ENCODE measurements at regions not wholly inside any gene's neighbourhood (a gene's known extent, or its start where the extent isn't known, plus 50 kb on each side); places are given as distances from the start of the nearest gene placed in this dataset.

- no peaks in the 10 kb centered on the region for H3K27me3 ChIP-seq (replicated peaks in 2 of 5; ENCODE audit: control insufficient read depth in 4 of 5, insufficient read depth in 5 of 5, low read length in 4 of 5)
- ChIA-PET POLR2A (interaction anchor here (0.7 kb wide), 1 partner anchor 79 kb away, joined by 3 read pairs; no protein-coding TSS in a partner anchor), CTCF (interaction anchor here (0.9 to 2.6 kb wide), 7 partner anchors 9 to 125 kb away, joined by 3 to 10 read pairs (median 4); no protein-coding TSS in a partner anchor)
- H3K4me1 ChIP-seq (ENCODE audit: control extremely low read depth in 1 of 4, control insufficient read depth in 4 of 4, insufficient read depth in 4 of 4, low read length in 3 of 4), result peaks cover 7 to 23% (median 16%) of the 10 kb centered on the region in 4 experiments
- H3K27ac ChIP-seq (ENCODE audit: insufficient read depth in 1 of 2, low read depth in 1 of 2, low read length in 2 of 2, poor library complexity in 1 of 2, severe bottlenecking in 2 of 2), result no peak overlapping the region
- H3K36me3 ChIP-seq (ENCODE audit: control insufficient read depth in 4 of 4, insufficient read depth in 4 of 4, low read length in 3 of 4), result no peaks in the 10 kb centered on the region
- DNase-seq, result no peak
- no peaks in the 10 kb centered on the region for H3K9me3 ChIP-seq (ENCODE audit: control extremely low read depth in 1 of 5, control insufficient read depth in 4 of 5, insufficient read depth in 2 of 5, low read depth in 1 of 5, low read length in 4 of 5)
- no CpG with 5 or more reads among the region's 2 CpGs for WGBS (ENCODE audit: insufficient coverage)
- H3K4me3 ChIP-seq (ENCODE audit: control insufficient read depth in 1 of 7, extremely low read depth in 1 of 7, insufficient read depth in 4 of 7, low read depth in 2 of 7, low read length in 6 of 7), result no peak overlapping the region
Observed at GRCh38 chr2:191574232-191574631, 103.7 kb upstream of the NABP1 start.

GRCh38 chr2:191577605-191578004, 100.3 kb upstream of the NABP1 start:
- CTCF ChIA-PET, result interaction anchor here (0.9 to 1.1 kb wide), 2 partner anchors 13 to 119 kb away, joined by 3 read pairs; no protein-coding TSS in a partner anchor

GRCh38 chr2:191578031-191578430, 99.9 kb upstream of the NABP1 start:
- Histone ChIP-seq H3K27ac (ENCODE audit: insufficient read depth in 1 of 2, low read depth in 1 of 2, low read length in 2 of 2, poor library complexity in 1 of 2, severe bottlenecking in 2 of 2) (no peak overlapping the region), H3K4me3 (ENCODE audit: control insufficient read depth in 1 of 7, extremely low read depth in 1 of 7, insufficient read depth in 4 of 7, low read depth in 2 of 7, low read length in 6 of 7) (no peak overlapping the region), H3K9me3 (ENCODE audit: control extremely low read depth in 1 of 5, control insufficient read depth in 4 of 5, insufficient read depth in 2 of 5, low read depth in 1 of 5, low read length in 4 of 5) (no peaks in the 10 kb centered on the region), H3K4me1 (ENCODE audit: control extremely low read depth in 1 of 4, control insufficient read depth in 4 of 4, insufficient read depth in 4 of 4, low read length in 3 of 4) (no peaks in the 10 kb centered on the region), H3K36me3 (ENCODE audit: control insufficient read depth in 4 of 4, insufficient read depth in 4 of 4, low read length in 3 of 4) (no peaks in the 10 kb centered on the region), H3K27me3 (replicated peaks in 2 of 5; ENCODE audit: control insufficient read depth in 4 of 5, insufficient read depth in 5 of 5, low read length in 4 of 5) (no peaks in the 10 kb centered on the region)
- CTCF ChIA-PET, result interaction anchor here (0.9 to 1.1 kb wide), 2 partner anchors 14 to 118 kb away, joined by 3 read pairs; no protein-coding TSS in a partner anchor
- DNase-seq, result no peak
- no CpG with 5 or more reads among the region's 3 CpGs for WGBS (ENCODE audit: insufficient coverage)
- POLR2A ChIA-PET, result interaction anchor here (0.6 kb wide), 1 partner anchor 121 kb away, joined by 5 read pairs; no protein-coding TSS in a partner anchor

More at GRCh38 chr2:191577605-191578004, 100.3 kb upstream of the NABP1 start:
- no peak for DNase-seq
- Histone ChIP-seq H3K4me3 (ENCODE audit: control insufficient read depth in 1 of 7, extremely low read depth in 1 of 7, insufficient read depth in 4 of 7, low read depth in 2 of 7, low read length in 6 of 7) (no peak overlapping the region), H3K4me1 (ENCODE audit: control extremely low read depth in 1 of 4, control insufficient read depth in 4 of 4, insufficient read depth in 4 of 4, low read length in 3 of 4) (no peaks in the 10 kb centered on the region), H3K27me3 (replicated peaks in 2 of 5; ENCODE audit: control insufficient read depth in 4 of 5, insufficient read depth in 5 of 5, low read length in 4 of 5) (no peaks in the 10 kb centered on the region), H3K9me3 (ENCODE audit: control extremely low read depth in 1 of 5, control insufficient read depth in 4 of 5, insufficient read depth in 2 of 5, low read depth in 1 of 5, low read length in 4 of 5) (no peaks in the 10 kb centered on the region), H3K36me3 (ENCODE audit: control insufficient read depth in 4 of 4, insufficient read depth in 4 of 4, low read length in 3 of 4) (no peaks in the 10 kb centered on the region), H3K27ac (ENCODE audit: insufficient read depth in 1 of 2, low read depth in 1 of 2, low read length in 2 of 2, poor library complexity in 1 of 2, severe bottlenecking in 2 of 2) (no peak overlapping the region)
- POLR2A ChIA-PET, result interaction anchor here (0.6 kb wide), 1 partner anchor 121 kb away, joined by 5 read pairs; no protein-coding TSS in a partner anchor
- WGBS (ENCODE audit: insufficient coverage), result 100% methylated on average over 1 of the region's 2 CpGs

- Histone ChIP-seq H3K27ac (ENCODE audit: insufficient read depth in 1 of 2, low read depth in 1 of 2, low read length in 2 of 2, poor library complexity in 1 of 2, severe bottlenecking in 2 of 2) (no peak overlapping the region), H3K36me3 (ENCODE audit: control insufficient read depth in 4 of 4, insufficient read depth in 4 of 4, low read length in 3 of 4) (no peaks in the 10 kb centered on the region), H3K4me1 (ENCODE audit: control extremely low read depth in 1 of 4, control insufficient read depth in 4 of 4, insufficient read depth in 4 of 4, low read length in 3 of 4) (no peaks in the 10 kb centered on the region), H3K9me3 (ENCODE audit: control extremely low read depth in 1 of 5, control insufficient read depth in 4 of 5, insufficient read depth in 2 of 5, low read depth in 1 of 5, low read length in 4 of 5) (no peaks in the 10 kb centered on the region), H3K4me3 (ENCODE audit: control insufficient read depth in 1 of 7, extremely low read depth in 1 of 7, insufficient read depth in 4 of 7, low read depth in 2 of 7, low read length in 6 of 7) (no peak overlapping the region), H3K27me3 (replicated peaks in 2 of 5; ENCODE audit: control insufficient read depth in 4 of 5, insufficient read depth in 5 of 5, low read length in 4 of 5) (no peaks in the 10 kb centered on the region)
- WGBS (ENCODE audit: insufficient coverage), result no CpG with 5 or more reads among the region's 4 CpGs
- ChIA-PET POLR2A (no interaction called here), CTCF (interaction anchor here (0.7 kb wide), 2 partner anchors 25 to 27 kb away, joined by 3 read pairs; no protein-coding TSS in a partner anchor)
- DNase-seq, result no peak
Observed at GRCh38 chr2:191580581-191580980, 97.4 kb upstream of the NABP1 start.

- ChIA-PET POLR2A (no interaction called here), CTCF (interaction anchor here (0.7 kb wide), 2 partner anchors 25 to 27 kb away, joined by 3 read pairs; no protein-coding TSS in a partner anchor)
- H3K9me3 ChIP-seq (ENCODE audit: control extremely low read depth in 1 of 5, control insufficient read depth in 4 of 5, insufficient read depth in 2 of 5, low read depth in 1 of 5, low read length in 4 of 5), result no peaks in the 10 kb centered on the region
- H3K27me3 ChIP-seq (replicated peaks in 2 of 5; ENCODE audit: control insufficient read depth in 4 of 5, insufficient read depth in 5 of 5, low read length in 4 of 5), result no peaks in the 10 kb centered on the region
- H3K36me3 ChIP-seq (ENCODE audit: control insufficient read depth in 4 of 4, insufficient read depth in 4 of 4, low read length in 3 of 4), result no peaks in the 10 kb centered on the region
- H3K4me1 ChIP-seq (ENCODE audit: control extremely low read depth in 1 of 4, control insufficient read depth in 4 of 4, insufficient read depth in 4 of 4, low read length in 3 of 4), result no peaks in the 10 kb centered on the region
- H3K4me3 ChIP-seq (ENCODE audit: control insufficient read depth in 1 of 7, extremely low read depth in 1 of 7, insufficient read depth in 4 of 7, low read depth in 2 of 7, low read length in 6 of 7), result no peak overlapping the region
- DNase-seq, result no peak
- no peak overlapping the region for H3K27ac ChIP-seq (ENCODE audit: insufficient read depth in 1 of 2, low read depth in 1 of 2, low read length in 2 of 2, poor library complexity in 1 of 2, severe bottlenecking in 2 of 2)
Observed at GRCh38 chr2:191581003-191581402, 96.9 kb upstream of the NABP1 start.

- POLR2A ChIA-PET, result no interaction called here
- Histone ChIP-seq H3K9me3 (ENCODE audit: control extremely low read depth in 1 of 5, control insufficient read depth in 4 of 5, insufficient read depth in 2 of 5, low read depth in 1 of 5, low read length in 4 of 5) (no peaks in the 10 kb centered on the region), H3K4me3 (ENCODE audit: control insufficient read depth in 1 of 7, extremely low read depth in 1 of 7, insufficient read depth in 4 of 7, low read depth in 2 of 7, low read length in 6 of 7) (no peak overlapping the region), H3K27me3 (replicated peaks in 2 of 5; ENCODE audit: control insufficient read depth in 4 of 5, insufficient read depth in 5 of 5, low read length in 4 of 5) (no peaks in the 10 kb centered on the region), H3K27ac (ENCODE audit: insufficient read depth in 1 of 2, low read depth in 1 of 2, low read length in 2 of 2, poor library complexity in 1 of 2, severe bottlenecking in 2 of 2) (no peak overlapping the region), H3K36me3 (ENCODE audit: control insufficient read depth in 4 of 4, insufficient read depth in 4 of 4, low read length in 3 of 4) (no peaks in the 10 kb centered on the region), H3K4me1 (ENCODE audit: control extremely low read depth in 1 of 4, control insufficient read depth in 4 of 4, insufficient read depth in 4 of 4, low read length in 3 of 4) (no peaks in the 10 kb centered on the region)
- no peak for DNase-seq
- CTCF ChIA-PET, result interaction anchor here (1.4 kb wide), 1 partner anchor 16 kb away, joined by 4 read pairs; no protein-coding TSS in a partner anchor
Observed at GRCh38 chr2:191582355-191582754, 95.6 kb upstream of the NABP1 start.

- ChIA-PET POLR2A (no interaction called here), CTCF (no interaction called here)
- Histone ChIP-seq H3K27ac (ENCODE audit: insufficient read depth in 1 of 2, low read depth in 1 of 2, low read length in 2 of 2, poor library complexity in 1 of 2, severe bottlenecking in 2 of 2) (no peak overlapping the region), H3K4me1 (ENCODE audit: control extremely low read depth in 1 of 4, control insufficient read depth in 4 of 4, insufficient read depth in 4 of 4, low read length in 3 of 4) (no peaks in the 10 kb centered on the region), H3K36me3 (ENCODE audit: control insufficient read depth in 4 of 4, insufficient read depth in 4 of 4, low read length in 3 of 4) (no peaks in the 10 kb centered on the region), H3K9me3 (ENCODE audit: control extremely low read depth in 1 of 5, control insufficient read depth in 4 of 5, insufficient read depth in 2 of 5, low read depth in 1 of 5, low read length in 4 of 5) (peaks cover 0 to 3% (median 0%) of the 10 kb centered on the region in 5 experiments), H3K4me3 (ENCODE audit: control insufficient read depth in 1 of 7, extremely low read depth in 1 of 7, insufficient read depth in 4 of 7, low read depth in 2 of 7, low read length in 6 of 7) (no peak overlapping the region), H3K27me3 (replicated peaks in 2 of 5; ENCODE audit: control insufficient read depth in 4 of 5, insufficient read depth in 5 of 5, low read length in 4 of 5) (no peaks in the 10 kb centered on the region)
- no peak for DNase-seq
- 93% methylated on average over 5 of the region's 6 CpGs for WGBS (ENCODE audit: insufficient coverage)
Observed at GRCh38 chr2:191591025-191591424, 86.9 kb upstream of the NABP1 start.

Measured in common myeloid progenitor, CD34-positive (primary cell).